ENCODE measurements at regions not wholly inside any gene's neighbourhood (a gene's known extent, or its start where the extent isn't known, plus 50 kb on each side); places are given as distances from the start of the nearest gene placed in this dataset.
"Not testable (repeated sequence)": the region's sequence is repeated elsewhere in the genome, so short reads cannot be mapped to it uniquely, and the experiment has no call there.

DNA sequence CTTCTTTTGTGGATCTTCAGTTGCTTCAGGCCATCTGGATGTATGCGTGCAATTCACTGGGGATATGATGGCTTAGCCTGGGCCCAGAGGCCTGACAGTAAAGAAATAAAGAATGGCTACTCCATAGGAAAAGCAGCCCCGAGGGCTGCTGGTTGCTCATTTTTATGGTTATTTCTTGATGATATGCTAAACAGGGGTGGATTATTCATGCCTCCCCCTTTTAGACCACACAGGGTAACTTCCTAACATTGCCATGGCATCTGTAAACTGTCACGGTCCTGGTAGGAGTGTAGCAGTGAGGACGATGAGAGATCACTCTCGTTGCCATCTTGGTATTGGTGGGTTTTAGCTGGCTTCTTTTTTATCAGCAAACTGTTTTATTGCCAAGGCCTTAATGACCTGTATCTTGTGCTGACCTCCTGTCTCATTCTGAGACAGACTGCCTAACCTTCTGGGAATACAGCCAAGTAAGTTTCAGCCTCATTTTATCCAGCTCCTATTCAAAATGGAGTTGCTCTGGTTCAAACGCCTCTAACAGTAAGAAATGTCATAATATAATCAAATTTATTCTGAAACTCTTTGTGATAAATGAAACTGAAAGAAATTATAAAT, 60.5 kb downstream of the DSEL start:
- in situ Hi-C loops (cut with HindIII; ENCODE audit: low sequenced_read_pairs) = no loop called here
- H3K4me3 ChIP-seq (ENCODE audit: low read depth, low read length) = no peak overlapping the region
- TF ChIP-seq, protein P1, sequence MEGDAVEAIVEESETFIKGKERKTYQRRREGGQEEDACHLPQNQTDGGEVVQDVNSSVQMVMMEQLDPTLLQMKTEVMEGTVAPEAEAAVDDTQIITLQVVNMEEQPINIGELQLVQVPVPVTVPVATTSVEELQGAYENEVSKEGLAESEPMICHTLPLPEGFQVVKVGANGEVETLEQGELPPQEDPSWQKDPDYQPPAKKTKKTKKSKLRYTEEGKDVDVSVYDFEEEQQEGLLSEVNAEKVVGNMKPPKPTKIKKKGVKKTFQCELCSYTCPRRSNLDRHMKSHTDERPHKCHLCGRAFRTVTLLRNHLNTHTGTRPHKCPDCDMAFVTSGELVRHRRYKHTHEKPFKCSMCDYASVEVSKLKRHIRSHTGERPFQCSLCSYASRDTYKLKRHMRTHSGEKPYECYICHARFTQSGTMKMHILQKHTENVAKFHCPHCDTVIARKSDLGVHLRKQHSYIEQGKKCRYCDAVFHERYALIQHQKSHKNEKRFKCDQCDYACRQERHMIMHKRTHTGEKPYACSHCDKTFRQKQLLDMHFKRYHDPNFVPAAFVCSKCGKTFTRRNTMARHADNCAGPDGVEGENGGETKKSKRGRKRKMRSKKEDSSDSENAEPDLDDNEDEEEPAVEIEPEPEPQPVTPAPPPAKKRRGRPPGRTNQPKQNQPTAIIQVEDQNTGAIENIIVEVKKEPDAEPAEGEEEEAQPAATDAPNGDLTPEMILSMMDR (IDR thresholded peaks at IDR 0.05; ENCODE audit: low read depth, low read length) = no peak
- no peak for DNase-seq (ENCODE audit: low read depth, low spot score)

GRCh38 chr18:67453901-67454300, 62.6 kb downstream of the DSEL start:
- TF ChIP-seq, protein P1 (IDR thresholded peaks at IDR 0.05; ENCODE audit: low read depth, low read length) = no peak
- no peak overlapping the region for H3K4me3 ChIP-seq (ENCODE audit: low read depth, low read length)
- in situ Hi-C loops (cut with HindIII; ENCODE audit: low sequenced_read_pairs) = no loop called here
- DNase-seq (ENCODE audit: low read depth, low spot score) = no peak

GRCh38 chr18:67451960-67452359, 64.6 kb downstream of the DSEL start:
- DNase-seq (ENCODE audit: low read depth, low spot score) = no peak
- TF ChIP-seq, protein P1 (IDR thresholded peaks at IDR 0.05; ENCODE audit: low read depth, low read length) = no peak
- no peak overlapping the region for H3K4me3 ChIP-seq (ENCODE audit: low read depth, low read length)
- in situ Hi-C loops (cut with HindIII; ENCODE audit: low sequenced_read_pairs) = no loop called here

DNA sequence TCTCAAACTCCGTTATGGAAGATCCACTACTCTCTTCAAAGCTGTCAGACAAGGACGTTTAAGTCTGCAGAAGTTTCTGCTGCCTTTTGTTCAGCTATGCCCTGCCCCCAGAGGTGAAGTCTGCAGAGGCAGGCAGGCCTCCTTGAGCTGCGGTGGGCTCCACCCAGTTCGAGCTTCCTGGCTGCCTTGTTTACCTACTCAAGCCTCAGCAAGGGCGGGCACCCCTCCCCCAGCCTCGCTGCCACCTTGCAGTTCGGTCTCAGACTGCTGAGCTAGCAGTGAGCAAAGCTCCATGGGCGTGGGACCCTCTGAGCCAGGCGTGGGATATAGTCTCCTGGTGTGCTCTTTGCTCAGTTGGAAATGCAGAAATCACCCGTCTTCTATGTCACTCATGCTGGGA, 65.4 kb downstream of the DSEL start:
- in situ Hi-C loops (cut with HindIII; ENCODE audit: low sequenced_read_pairs); DNase-seq (ENCODE audit: low read depth, low spot score); H3K4me3 ChIP-seq (ENCODE audit: low read depth, low read length): not testable (repeated sequence)

DNA sequence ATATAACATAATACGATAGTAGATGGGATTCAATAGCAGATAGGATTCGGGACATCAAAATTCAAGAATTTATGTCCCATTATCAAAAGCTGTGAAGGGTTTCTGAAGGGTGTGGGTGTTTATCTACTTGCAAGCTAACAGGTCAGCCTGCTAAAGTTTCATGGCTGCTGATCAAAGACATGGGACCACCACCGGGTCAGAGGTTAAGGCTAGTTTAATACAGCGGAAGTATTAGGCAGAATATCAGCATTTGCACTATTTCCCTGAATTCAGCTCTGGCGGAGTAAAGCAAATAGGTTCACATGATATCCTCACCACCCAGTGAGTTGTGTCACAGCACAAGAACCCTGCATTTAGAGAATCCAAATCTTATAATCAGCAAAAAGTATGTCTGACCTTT, 82.5 kb downstream of the DSEL start:
- DNase-seq (ENCODE audit: low read depth, low spot score) = no peak
- no peak overlapping the region for H3K4me3 ChIP-seq (ENCODE audit: low read depth, low read length)
- TF ChIP-seq, protein P1 (IDR thresholded peaks at IDR 0.05; ENCODE audit: low read depth, low read length) = no peak
- in situ Hi-C loops (cut with HindIII; ENCODE audit: low sequenced_read_pairs) = no loop called here

DNA sequence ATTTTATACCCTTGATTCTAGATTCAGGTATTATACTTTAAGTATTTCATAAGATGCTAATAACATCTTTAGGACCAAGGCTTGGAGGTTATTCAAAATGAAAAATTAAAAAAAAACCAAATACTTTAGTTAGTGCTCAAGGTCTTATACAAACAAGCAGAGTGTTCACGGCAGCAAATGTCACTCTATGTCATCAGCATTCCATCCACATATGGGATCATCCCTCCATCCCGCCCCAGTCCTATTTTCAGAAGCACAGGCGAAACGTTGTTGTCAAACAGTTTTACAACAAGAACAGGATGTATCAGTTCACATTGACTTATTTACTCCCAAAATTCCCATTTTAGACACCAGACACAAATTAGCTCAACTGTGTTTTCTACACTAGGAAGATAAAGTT, 83.7 kb downstream of the DSEL start:
- TF ChIP-seq, protein P1 (IDR thresholded peaks at IDR 0.05; ENCODE audit: low read depth, low read length) = no peak
- H3K4me3 ChIP-seq (ENCODE audit: low read depth, low read length) = no peak overlapping the region
- in situ Hi-C loops (cut with HindIII; ENCODE audit: low sequenced_read_pairs) = no loop called here
- DNase-seq (ENCODE audit: low read depth, low spot score) = no peak

GRCh38 chr18:67428805-67429204, 87.7 kb downstream of the DSEL start:
- DNase-seq (ENCODE audit: low read depth, low spot score) = peak; percentile 76
- TF ChIP-seq, protein P1 (IDR thresholded peaks at IDR 0.05; ENCODE audit: low read depth, low read length) = no peak
- in situ Hi-C loops (cut with HindIII; ENCODE audit: low sequenced_read_pairs) = no loop called here
- no peak overlapping the region for H3K4me3 ChIP-seq (ENCODE audit: low read depth, low read length)
